ENCODE measurements at regions not wholly inside any gene's neighbourhood (a gene's known extent, or its start where the extent isn't known, plus 50 kb on each side); places are given as distances from the start of the nearest gene placed in this dataset.
"Not testable (repeated sequence)": the region's sequence is repeated elsewhere in the genome, so short reads cannot be mapped to it uniquely, and the experiment has no call there.

DNA sequence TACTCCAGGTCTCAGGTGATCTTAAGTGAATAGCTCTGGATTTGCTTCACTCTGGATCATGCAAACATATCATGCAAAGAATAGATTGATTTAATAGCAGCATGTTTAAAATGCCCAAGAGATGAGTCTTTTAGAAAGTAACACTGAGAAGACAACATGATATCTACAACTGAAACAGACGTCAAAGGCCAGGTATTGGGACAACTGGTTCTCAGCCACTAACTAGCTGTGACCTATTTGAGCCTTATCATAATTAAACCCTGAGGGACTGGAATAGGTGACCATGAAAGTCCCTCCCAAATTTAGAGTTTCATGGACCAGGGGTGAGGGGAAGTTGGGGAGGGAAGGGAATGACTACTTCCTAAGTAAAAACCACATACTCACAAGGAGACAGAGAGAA, 95.7 kb downstream of the NIBAN1 start:
- no peak overlapping the region for H3K4me3 ChIP-seq
- no peak for DNase-seq (ENCODE audit: low read depth in 1 of 2, low spot score in 2 of 2)
- H3K4me1 ChIP-seq (replicated peaks), result no peaks in the 10 kb centered on the region
- H3K9me3 ChIP-seq (replicated peaks), result no peaks in the 10 kb centered on the region
- H3K36me3 ChIP-seq, result peaks cover 10% of the 10 kb centered on the region
- no peak overlapping the region for H3K27ac ChIP-seq
- H3K27me3 ChIP-seq (replicated peaks), result no peaks in the 10 kb centered on the region

- Histone ChIP-seq H3K36me3 (peaks cover 10% of the 10 kb centered on the region), H3K27ac (no peak overlapping the region), H3K9me3 (replicated peaks) (no peaks in the 10 kb centered on the region), H3K4me1 (replicated peaks) (no peaks in the 10 kb centered on the region), H3K4me3 (no peak overlapping the region), H3K27me3 (replicated peaks) (no peaks in the 10 kb centered on the region)
- no peak for DNase-seq (ENCODE audit: low read depth in 1 of 2, low spot score in 2 of 2)
Measured at GRCh38 chr1:184878002-184878401, 96.3 kb downstream of the NIBAN1 start.

GRCh38 chr1:184876015-184876414, 98.3 kb downstream of the NIBAN1 start:
- H3K27me3 ChIP-seq (replicated peaks); H3K4me3 ChIP-seq; H3K4me1 ChIP-seq (replicated peaks); H3K27ac ChIP-seq; H3K9me3 ChIP-seq (replicated peaks); H3K36me3 ChIP-seq; DNase-seq (ENCODE audit: low read depth in 1 of 2, low spot score in 2 of 2): not testable (repeated sequence)

DNA sequence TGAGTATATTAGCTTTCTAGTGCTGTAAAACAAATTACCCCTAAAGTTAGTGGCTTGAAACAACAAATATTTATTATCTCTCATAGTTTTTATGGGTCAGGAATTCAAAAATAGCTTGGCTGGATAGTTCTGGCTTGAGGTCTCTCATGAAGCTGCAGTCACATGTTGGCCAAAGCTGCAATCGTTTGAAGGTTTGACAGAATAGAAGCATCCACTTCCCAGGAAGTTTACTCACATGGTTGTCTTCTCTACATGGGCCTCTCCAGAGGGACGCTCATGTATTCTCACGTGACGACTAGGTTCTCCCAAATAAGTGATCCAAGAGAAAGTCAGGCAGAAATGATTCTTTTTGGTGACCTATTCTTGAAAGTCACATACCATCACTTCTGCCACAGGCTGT, 99.1 kb downstream of the NIBAN1 start:
- no peak for DNase-seq (ENCODE audit: low read depth in 1 of 2, low spot score in 2 of 2)

DNA sequence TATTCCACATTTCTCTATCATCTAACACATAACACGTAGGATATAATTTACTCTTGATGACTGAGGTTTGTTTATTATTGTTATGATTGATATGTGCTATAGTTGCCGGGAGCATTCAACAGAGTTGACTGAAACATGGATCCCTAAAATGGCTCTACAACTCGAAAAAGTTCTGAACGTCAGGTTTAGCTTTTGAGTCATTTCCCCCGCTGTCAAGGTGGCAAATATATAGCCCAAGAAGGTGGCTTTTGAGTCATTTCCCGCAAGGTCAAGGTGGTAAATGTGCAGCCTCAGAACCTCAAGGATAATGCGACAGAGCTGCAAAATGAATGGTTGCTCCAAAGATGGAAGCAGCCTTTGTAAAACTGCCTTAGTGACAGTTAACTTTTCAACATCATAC, 104.0 kb downstream of the NIBAN1 start:
- no peak for DNase-seq (ENCODE audit: low read depth in 1 of 2, low spot score in 2 of 2)
- Histone ChIP-seq H3K4me3 (no peak overlapping the region), H3K27me3 (replicated peaks) (no peaks in the 10 kb centered on the region), H3K36me3 (no peaks in the 10 kb centered on the region), H3K27ac (no peak overlapping the region), H3K4me1 (replicated peaks) (peaks cover 20% of the 10 kb centered on the region), H3K9me3 (replicated peaks) (no peaks in the 10 kb centered on the region)

More for the DNA sequence above, 99.1 kb downstream of the NIBAN1 start:
- H3K4me1 ChIP-seq (replicated peaks), result no peaks in the 10 kb centered on the region
- no peaks in the 10 kb centered on the region for H3K9me3 ChIP-seq (replicated peaks)
- H3K27me3 ChIP-seq (replicated peaks), result no peaks in the 10 kb centered on the region
- peaks cover 4% of the 10 kb centered on the region; the same call in 1 of the 2 replicates for H3K36me3 ChIP-seq
- no peak overlapping the region for H3K27ac ChIP-seq
- no peak overlapping the region for H3K4me3 ChIP-seq

DNA sequence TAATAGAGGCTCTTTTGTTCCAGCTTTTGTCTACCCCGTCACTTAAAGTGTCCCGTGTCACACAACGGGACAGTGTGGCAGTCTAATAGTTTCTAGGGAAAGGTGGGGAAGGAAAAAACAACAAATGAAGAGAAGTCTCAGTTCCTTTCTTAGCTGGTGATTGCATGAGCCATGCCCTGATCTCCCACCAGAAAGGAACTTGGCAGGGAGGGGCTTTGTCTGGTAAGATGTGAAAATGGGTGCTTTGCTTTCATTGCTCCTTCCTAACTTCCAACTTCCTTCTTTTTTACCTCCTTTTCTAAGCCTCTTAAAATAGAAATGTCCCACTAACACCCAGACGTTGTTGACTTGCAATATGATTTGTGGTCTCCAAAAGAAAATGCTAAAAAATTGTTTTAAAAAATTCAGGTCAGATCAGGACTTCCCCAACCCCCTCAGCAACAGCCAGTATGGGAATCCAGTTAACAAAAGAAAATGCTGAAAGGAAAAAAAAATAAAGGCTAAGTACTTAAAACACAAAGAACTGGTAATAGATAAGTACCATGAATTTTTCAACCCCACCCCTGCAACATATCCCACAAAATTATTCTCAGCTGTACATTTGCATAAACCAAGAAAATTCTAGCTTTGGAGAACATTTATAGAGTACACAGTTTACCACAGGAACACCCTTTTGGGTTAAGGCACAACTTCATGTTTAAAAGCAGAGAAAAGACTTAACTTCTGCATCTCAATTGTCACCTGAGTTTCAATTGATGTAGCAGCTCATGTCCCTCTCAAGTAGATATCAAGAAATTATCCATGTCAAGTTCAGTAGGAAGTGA, 106.2 kb downstream of the NIBAN1 start:
- H3K4me3 ChIP-seq, result no peak overlapping the region
- H3K9me3 ChIP-seq (replicated peaks), result no peaks in the 10 kb centered on the region
- H3K4me1 ChIP-seq (replicated peaks), result peaks cover 20% of the 10 kb centered on the region
- no peak for DNase-seq (ENCODE audit: low read depth in 1 of 2, low spot score in 2 of 2)
- no peaks in the 10 kb centered on the region for H3K36me3 ChIP-seq
- H3K27me3 ChIP-seq (replicated peaks), result no peaks in the 10 kb centered on the region
- no peak overlapping the region for H3K27ac ChIP-seq

DNA sequence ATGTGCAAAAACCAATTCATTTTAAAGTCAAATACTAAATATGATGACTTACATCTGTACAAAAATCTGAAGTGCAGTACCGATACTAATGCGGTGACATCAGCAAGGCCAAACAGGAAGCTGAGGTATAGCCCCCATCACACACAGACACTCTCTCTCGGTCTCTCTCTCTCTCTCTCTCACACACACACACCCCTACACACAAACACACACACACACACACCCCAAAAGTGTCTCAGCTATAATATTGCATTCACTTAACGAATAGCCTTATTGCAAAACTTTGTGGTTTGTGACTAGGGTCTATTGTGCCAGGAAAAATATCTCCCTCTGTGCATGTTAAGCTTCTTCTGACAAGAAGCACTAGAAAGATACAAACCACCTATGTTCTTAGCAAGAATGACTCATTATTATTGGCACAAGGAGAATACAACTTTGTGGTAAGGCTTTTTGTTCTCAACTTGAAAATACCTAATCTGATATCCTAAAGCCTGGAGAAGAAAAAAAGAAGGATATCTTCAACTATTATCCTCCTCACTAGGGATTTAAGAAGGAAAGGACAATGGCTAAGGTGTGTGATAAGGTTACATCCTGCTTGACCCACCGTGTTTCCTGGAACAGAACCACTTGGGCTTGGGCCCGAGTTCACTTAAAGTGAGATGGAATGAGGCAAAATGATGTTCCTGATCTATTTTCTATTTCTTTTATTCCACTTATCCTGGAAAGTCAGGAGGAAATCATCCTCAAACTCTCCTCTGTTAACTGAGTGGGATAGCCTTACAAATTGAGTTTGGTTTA, 107.1 kb downstream of the NIBAN1 start:
- Histone ChIP-seq H3K27me3 (replicated peaks) (no peaks in the 10 kb centered on the region), H3K9me3 (replicated peaks) (no peaks in the 10 kb centered on the region), H3K4me3 (no peak overlapping the region), H3K4me1 (replicated peaks) (peaks cover 20% of the 10 kb centered on the region), H3K27ac (no peak overlapping the region), H3K36me3 (no peaks in the 10 kb centered on the region)
- DNase-seq (ENCODE audit: low read depth in 1 of 2, low spot score in 2 of 2), result peak in 1 of 2 experiments; percentile 55

DNA sequence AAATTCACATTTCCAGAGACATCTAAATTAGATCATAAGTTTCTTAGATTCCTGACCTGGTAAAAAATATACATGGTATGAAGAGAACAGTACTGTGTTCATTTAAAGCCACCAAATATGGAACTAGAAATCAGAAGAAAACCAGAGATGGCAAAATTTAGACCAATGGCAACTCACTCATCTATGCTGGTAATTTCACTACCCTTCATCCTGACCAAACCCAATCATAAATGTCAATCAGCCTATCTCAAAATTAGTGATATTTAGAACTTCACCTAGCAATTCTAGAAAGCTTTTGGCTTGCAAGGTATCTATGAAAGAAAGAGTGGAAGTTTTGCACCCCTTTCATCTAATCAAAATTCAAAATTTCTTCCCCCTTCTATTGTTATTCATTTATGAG, 107.7 kb downstream of the NIBAN1 start:
- H3K4me1 ChIP-seq (replicated peaks), result peaks cover 20% of the 10 kb centered on the region
- no peak overlapping the region for H3K27ac ChIP-seq
- H3K4me3 ChIP-seq, result no peak overlapping the region
- H3K27me3 ChIP-seq (replicated peaks), result no peaks in the 10 kb centered on the region
- no peaks in the 10 kb centered on the region for H3K36me3 ChIP-seq
- no peak for DNase-seq (ENCODE audit: low read depth in 1 of 2, low spot score in 2 of 2)
- H3K9me3 ChIP-seq (replicated peaks), result no peaks in the 10 kb centered on the region

DNA sequence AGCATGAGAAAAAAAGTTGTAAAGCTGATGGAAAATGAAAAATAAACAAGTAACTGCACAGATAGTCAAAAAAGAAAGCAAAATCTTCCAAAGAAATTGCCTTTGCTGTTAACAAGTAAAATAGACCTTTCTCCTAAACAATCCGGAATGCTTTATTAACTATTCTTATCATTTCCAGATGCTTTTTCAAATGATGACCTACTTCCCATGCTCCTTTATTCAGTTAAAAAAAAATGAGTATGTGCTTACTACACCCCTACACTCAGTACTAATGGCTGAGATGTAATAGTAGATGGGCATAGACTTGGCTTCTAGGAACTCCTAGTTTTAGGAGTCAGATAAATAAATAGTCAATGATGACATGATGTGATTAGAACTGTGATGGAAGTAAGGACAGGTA, 108.5 kb downstream of the NIBAN1 start:
- H3K4me3 ChIP-seq, result no peak overlapping the region
- H3K27ac ChIP-seq, result no peak overlapping the region
- H3K27me3 ChIP-seq (replicated peaks), result no peaks in the 10 kb centered on the region
- H3K4me1 ChIP-seq (replicated peaks), result peaks cover 20% of the 10 kb centered on the region
- H3K9me3 ChIP-seq (replicated peaks), result no peaks in the 10 kb centered on the region
- H3K36me3 ChIP-seq, result no peaks in the 10 kb centered on the region
- no peak for DNase-seq (ENCODE audit: low read depth in 1 of 2, low spot score in 2 of 2)

DNA sequence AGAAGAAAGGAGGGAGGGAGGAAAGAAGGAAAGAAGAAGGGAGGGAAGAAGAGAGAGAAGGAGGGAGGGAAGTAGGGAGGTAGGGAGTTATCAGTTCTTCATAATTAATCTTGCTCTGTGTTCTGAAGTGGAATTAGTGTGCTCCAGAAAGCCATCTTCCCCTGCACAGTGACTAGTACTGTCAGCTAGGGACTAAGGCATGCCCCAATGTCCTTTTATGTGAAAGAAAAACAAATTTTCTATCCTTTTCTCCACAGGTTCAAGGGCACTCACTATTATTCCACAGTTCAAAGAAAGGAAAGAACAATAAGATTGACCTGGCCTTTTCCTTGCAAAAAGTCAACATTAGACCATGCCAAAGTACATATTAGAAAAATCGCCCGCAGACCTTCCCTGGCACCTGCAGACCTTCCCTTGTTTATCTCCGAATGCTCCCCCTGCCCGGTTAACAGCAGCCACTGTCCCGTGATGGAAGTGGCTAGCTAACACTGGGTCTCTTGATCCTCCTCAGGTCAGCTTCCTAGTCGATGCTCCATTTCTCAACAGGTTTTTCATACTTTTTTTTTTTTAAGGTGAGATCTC, 107.2 kb upstream of the EDEM3 start:
- Histone ChIP-seq H3K4me1 (replicated peaks) (peaks cover 4% of the 10 kb centered on the region), H3K27ac (no peak overlapping the region), H3K4me3 (no peak overlapping the region), H3K27me3 (replicated peaks) (no peaks in the 10 kb centered on the region), H3K9me3 (replicated peaks) (no peaks in the 10 kb centered on the region), H3K36me3 (no peaks in the 10 kb centered on the region)
- DNase-seq (ENCODE audit: low read depth in 1 of 2, low spot score in 2 of 2), result no peak

DNA sequence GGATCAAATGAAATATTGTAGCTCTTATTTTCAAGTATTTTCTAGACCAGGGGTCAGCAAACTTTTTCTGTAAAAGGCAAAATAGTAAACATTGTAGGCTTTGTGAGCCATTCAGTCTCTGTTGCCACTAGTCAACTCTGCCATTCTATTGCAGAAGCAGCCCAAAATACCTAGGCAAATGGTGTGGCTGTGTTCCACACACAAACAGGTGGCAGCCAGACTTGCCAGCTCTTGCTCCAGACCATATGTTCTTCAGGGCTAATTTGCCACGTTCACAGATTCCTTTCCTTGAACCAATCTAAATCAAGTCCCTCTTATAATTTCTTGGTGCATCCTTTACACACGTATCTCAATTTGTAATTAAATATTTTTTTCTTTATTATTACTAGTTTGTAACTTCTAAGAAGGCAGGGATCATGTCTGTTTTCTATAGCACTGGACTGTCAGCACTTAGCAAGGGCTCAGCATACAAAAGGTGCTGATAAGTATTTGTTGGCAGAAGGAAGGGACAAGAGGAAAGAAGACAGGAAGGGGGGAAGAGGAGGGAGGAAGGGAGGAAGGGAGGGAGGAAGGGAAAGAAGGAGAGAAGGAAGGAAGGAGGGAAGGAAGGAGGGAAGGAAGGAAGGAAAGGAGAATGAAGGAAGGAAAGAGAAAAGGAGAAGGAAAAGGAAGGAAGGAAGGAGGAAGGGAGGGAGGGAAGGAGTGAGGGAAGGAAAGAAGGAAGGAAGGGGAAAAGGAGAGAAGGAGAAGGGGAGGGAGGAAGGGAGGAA, 106.5 kb upstream of the EDEM3 start:
- no peaks in the 10 kb centered on the region for H3K27me3 ChIP-seq (replicated peaks)
- H3K4me3 ChIP-seq, result no peak overlapping the region
- H3K9me3 ChIP-seq (replicated peaks), result no peaks in the 10 kb centered on the region
- no peak for DNase-seq (ENCODE audit: low read depth in 1 of 2, low spot score in 2 of 2)
- no peaks in the 10 kb centered on the region for H3K36me3 ChIP-seq
- no peak overlapping the region for H3K27ac ChIP-seq
- H3K4me1 ChIP-seq (replicated peaks), result no peaks in the 10 kb centered on the region

- Histone ChIP-seq H3K27me3 (replicated peaks) (no peaks in the 10 kb centered on the region), H3K9me3 (replicated peaks) (no peaks in the 10 kb centered on the region), H3K4me3 (no peak overlapping the region), H3K27ac (no peak overlapping the region), H3K36me3 (no peaks in the 10 kb centered on the region), H3K4me1 (replicated peaks) (no peaks in the 10 kb centered on the region)
- DNase-seq (ENCODE audit: low read depth in 1 of 2, low spot score in 2 of 2), result no peak
Measured at GRCh38 chr1:184860535-184860934, 105.9 kb upstream of the EDEM3 start.

DNA sequence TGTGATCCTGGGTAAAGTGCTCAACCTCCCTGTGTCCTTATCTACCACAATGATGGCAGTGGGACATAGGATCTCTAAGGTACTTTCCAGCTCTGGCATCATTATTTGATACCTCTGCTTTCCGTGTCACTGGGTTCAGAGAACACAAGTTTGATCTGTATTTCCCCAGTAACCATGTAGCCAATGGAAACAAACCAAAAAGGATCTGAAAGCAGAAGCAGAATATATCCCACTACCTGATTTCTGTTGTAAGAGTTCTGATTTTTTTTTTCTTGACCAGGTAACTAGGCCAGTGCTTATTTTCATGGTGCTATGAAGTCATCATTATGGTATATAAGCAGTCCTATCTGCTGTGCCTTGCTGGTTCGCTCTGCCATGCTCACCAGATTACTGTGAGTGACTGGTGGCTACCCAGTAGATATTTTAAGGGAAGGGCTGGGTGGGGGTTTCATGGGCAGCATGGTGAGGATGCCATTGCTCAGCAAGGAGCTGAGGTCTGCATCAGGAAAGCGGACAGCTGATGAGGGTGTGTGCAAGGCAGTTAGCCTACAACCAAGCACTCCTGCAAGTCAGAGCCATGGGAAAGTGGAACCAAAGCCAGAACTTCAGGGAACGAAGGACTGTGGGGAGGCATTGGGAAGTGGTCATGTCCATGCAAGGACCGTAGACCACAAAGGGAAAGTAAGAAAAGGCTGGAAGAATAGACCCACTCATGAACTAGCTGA, 104.9 kb upstream of the EDEM3 start:
- Histone ChIP-seq H3K27me3 (replicated peaks) (no peaks in the 10 kb centered on the region), H3K36me3 (no peaks in the 10 kb centered on the region), H3K27ac (no peak overlapping the region), H3K4me1 (replicated peaks) (no peaks in the 10 kb centered on the region), H3K4me3 (no peak overlapping the region), H3K9me3 (replicated peaks) (no peaks in the 10 kb centered on the region)
- no peak for DNase-seq (ENCODE audit: low read depth in 1 of 2, low spot score in 2 of 2)

Data from SJSA1 (cell line).